Right kidney (tissue), 1 donor: ENCODE measurements at regions not wholly inside any gene's neighbourhood (a gene's known extent, or its start where the extent isn't known, plus 50 kb on each side); places are given as distances from the start of the nearest gene placed in this dataset.
"Not testable (repeated sequence)": the region's sequence is repeated elsewhere in the genome, so short reads cannot be mapped to it uniquely, and the experiment has no call there.

ENCODE experiments used
- DNase-seq: peaks from one replicate; pipeline ENCODE4 v3.0.0-alpha.2; 2016

GRCh38 chr4:20046931-20047677 is 204.6 kb upstream of the SLIT2 start:
- no peak for DNase-seq

GRCh38 chr4:20046179-20046578 is 205.5 kb upstream of the SLIT2 start:
- no peak for DNase-seq

GRCh38 chr4:20044966-20045365 is 206.7 kb upstream of the SLIT2 start:
- no peak for DNase-seq

- no peak for DNase-seq
These were observed 207.2 kb upstream of the SLIT2 start for GRCh38 chr4:20044502-20044911.

- DNase-seq, result no peak
These were observed 207.7 kb upstream of the SLIT2 start for GRCh38 chr4:20043991-20044390.

GRCh38 chr4:20042769-20043168 is 208.9 kb upstream of the SLIT2 start:
- DNase-seq, result no peak

GRCh38 chr4:20041839-20042407 is 209.8 kb upstream of the SLIT2 start:
- DNase-seq, result no peak

GRCh38 chr4:20037745-20038144 is 214.0 kb upstream of the SLIT2 start:
- DNase-seq, result no peak

GRCh38 chr4:20030108-20030507 is 221.6 kb upstream of the SLIT2 start:
- no peak for DNase-seq

GRCh38 chr4:20028645-20029044 is 223.1 kb upstream of the SLIT2 start:
- no peak for DNase-seq

GRCh38 chr4:20026456-20026855 is 225.2 kb upstream of the SLIT2 start:
- no peak for DNase-seq

- no peak for DNase-seq
These were observed 229.2 kb upstream of the SLIT2 start for GRCh38 chr4:20022471-20022870.

- no peak for DNase-seq
These were observed 231.6 kb upstream of the SLIT2 start for GRCh38 chr4:20020056-20020455.

- no peak for DNase-seq
These were observed 232.2 kb upstream of the SLIT2 start for GRCh38 chr4:20019310-20020015.

GRCh38 chr4:20017777-20018115 is 234.0 kb upstream of the SLIT2 start:
- no peak for DNase-seq

- no peak for DNase-seq
These were observed 234.5 kb upstream of the SLIT2 start for GRCh38 chr4:20017070-20017776.

- no peak for DNase-seq
These were observed 236.0 kb upstream of the SLIT2 start for GRCh38 chr4:20015636-20016224.

- not testable (repeated sequence) for DNase-seq
These were observed 247.7 kb upstream of the SLIT2 start for GRCh38 chr4:20003836-20004558.

- no peak for DNase-seq
These were observed 251.8 kb upstream of the SLIT2 start for GRCh38 chr4:19999775-20000414.

- DNase-seq, result no peak
These were observed 252.4 kb upstream of the SLIT2 start for GRCh38 chr4:19999276-19999675.

GRCh38 chr4:19993242-19993641 is 258.5 kb upstream of the SLIT2 start:
- no peak for DNase-seq
